Ascending aorta (tissue), 2 donors: ENCODE measurements at regions not wholly inside any gene's neighbourhood (a gene's known extent, or its start where the extent isn't known, plus 50 kb on each side); places are given as distances from the start of the nearest gene placed in this dataset.

Experiments used
- DNase-seq, 2 donors: peaks; one replicate each; pipeline ENCODE4 v3.0.0-alpha.2; 2019; ENCODE audit warnings: low spot score in 2 of 2
- H3K27ac ChIP-seq, 2 donors: fragments of 200-600 bp; sonication (generic); one replicate each; pipeline ENCODE4 v1.5.1; 2016 to 2017; ENCODE audit warnings: mild to moderate bottlenecking in 1 of 2
- H3K27me3 ChIP-seq: fragments of 200-600 bp; sonication (generic); one replicate; pipeline ENCODE4 v1.5.1; 2017
- H3K36me3 ChIP-seq, 2 donors: fragments of 200-600 bp; sonication (generic); one replicate each; pipeline ENCODE4 v1.5.1; 2016
- H3K4me1 ChIP-seq, 2 donors: fragments of 200-600 bp; sonication (generic); one replicate each; pipeline ENCODE4 v1.5.1; 2016 to 2017; ENCODE audit warnings: mild to moderate bottlenecking in 1 of 2
- H3K4me3 ChIP-seq, 2 donors: fragments of 200-600 bp; sonication (generic); one replicate each; pipeline ENCODE4 v1.5.1; 2016 to 2017; ENCODE audit warnings: mild to moderate bottlenecking in 1 of 2
- H3K9me3 ChIP-seq, 2 donors: fragments of 200-600 bp; sonication (generic); one replicate each; pipeline ENCODE4 v1.5.1; 2016
- CTCF ChIP-seq, 3 experiments: fragments of 200-600 bp in 2 of 3; fragments of 450-650 bp in 1 of 3; sonication (generic) in 2 of 3; IDR thresholded peaks; one replicate each; pipeline ENCODE4 v1.5.1; 2016 to 2019; ENCODE audit warnings: antibody characterized with exemption in 3 of 3, mild to moderate bottlenecking in 1 of 3, moderate library complexity in 1 of 3
- intact Hi-C: fragments of 100-400 bp; cut with DNase I; formaldehyde crosslinking; loops from one replicate; pipeline ENCODE4 v1.15.1; 2023

GRCh38 chr2:7989823-7990222, 692.0 kb upstream of the ID2 start:
- TF ChIP-seq CTCF (IDR thresholded peaks at IDR 0.05): no peak
- no peaks in the 10 kb centered on the region for H3K9me3 ChIP-seq
- DNase-seq: no peak
- H3K4me3 ChIP-seq: no peak overlapping the region
- no peaks in the 10 kb centered on the region for H3K27me3 ChIP-seq
- no peaks in the 10 kb centered on the region for H3K36me3 ChIP-seq
- no peaks in the 10 kb centered on the region for H3K4me1 ChIP-seq
- H3K27ac ChIP-seq: no peak overlapping the region
- intact Hi-C loops: no loop called here

- DNase-seq: no peak
- H3K27me3 ChIP-seq: no peaks in the 10 kb centered on the region
- intact Hi-C loops: no loop called here
- H3K4me1 ChIP-seq: no peaks in the 10 kb centered on the region
- no peak overlapping the region for H3K4me3 ChIP-seq
- no peak for TF ChIP-seq CTCF (IDR thresholded peaks at IDR 0.05)
- H3K9me3 ChIP-seq: no peaks in the 10 kb centered on the region
- H3K27ac ChIP-seq: no peak overlapping the region
- H3K36me3 ChIP-seq: no peaks in the 10 kb centered on the region
Observed at GRCh38 chr2:7992612-7993602, 688.9 kb upstream of the ID2 start.

GRCh38 chr2:7994397-7994951, 687.4 kb upstream of the ID2 start:
- intact Hi-C loops: no loop called here
- Histone ChIP-seq H3K9me3 (no peaks in the 10 kb centered on the region), H3K36me3 (no peaks in the 10 kb centered on the region), H3K4me3 (no peak overlapping the region), H3K27me3 (no peaks in the 10 kb centered on the region), H3K27ac (no peak overlapping the region), H3K4me1 (no peaks in the 10 kb centered on the region)
- TF ChIP-seq CTCF (IDR thresholded peaks at IDR 0.05): no peak
- DNase-seq: no peak

- Histone ChIP-seq H3K4me3 (no peak overlapping the region), H3K9me3 (no peaks in the 10 kb centered on the region), H3K4me1 (no peaks in the 10 kb centered on the region), H3K36me3 (no peaks in the 10 kb centered on the region), H3K27me3 (no peaks in the 10 kb centered on the region), H3K27ac (no peak overlapping the region)
- intact Hi-C loops: no loop called here
- TF ChIP-seq CTCF (IDR thresholded peaks at IDR 0.05): no peak
- DNase-seq: no peak
Observed at GRCh38 chr2:7997279-7997678, 684.6 kb upstream of the ID2 start.

- H3K27me3 ChIP-seq: no peaks in the 10 kb centered on the region
- no peaks in the 10 kb centered on the region for H3K9me3 ChIP-seq
- H3K27ac ChIP-seq: no peak overlapping the region
- no peak for TF ChIP-seq CTCF (IDR thresholded peaks at IDR 0.05)
- H3K36me3 ChIP-seq: no peaks in the 10 kb centered on the region
- intact Hi-C loops: loop anchor here (5.0 kb wide), 3 partner anchors 137 to 682 kb away; partner anchors contain the start of gene ID2
- H3K4me3 ChIP-seq: no peak overlapping the region
- peaks cover 3 to 4% of the 10 kb centered on the region in 2 donors for H3K4me1 ChIP-seq
- DNase-seq: no peak
Observed at GRCh38 chr2:7999683-8000476, 682.0 kb upstream of the ID2 start.
